WTC11 (cell line): ENCODE measurements at regions not wholly inside any gene's neighbourhood (a gene's known extent, or its start where the extent isn't known, plus 50 kb on each side); places are given as distances from the start of the nearest gene placed in this dataset.

ENCODE experiments used
- ATAC-seq: fragments of 200-7000 bp; cut with Tn5 transposase; 2 replicates; pipeline ENCODE4 v1.10.0; 2021; ENCODE audit warnings: mild to moderate bottlenecking, moderate library complexity
- CTCF ChIA-PET: fragments of 300-600 bp; sonication (Branson Sonifier 250); formaldehyde crosslinking; loops from one replicate; lab custom pipeline; 2021; ENCODE audit warnings: antibody characterized with exemption; lab: Charles Lee
- POLR2A ChIA-PET: fragments of 350-600 bp; sonication (Branson Sonifier 250); formaldehyde crosslinking; loops from one replicate; lab custom pipeline; 2021; ENCODE audit warnings: antibody characterized with exemption; lab: Charles Lee
- DNase-seq: peaks from one replicate; pipeline ENCODE4 v3.0.0; 2021; ENCODE audit warnings: low spot score
- H3K27ac Mint-ChIP-seq: 2 replicates; pipeline ENCODE4 v1.8.0; 2021; ENCODE audit warnings: mixed read lengths
- H3K27me3 Mint-ChIP-seq: 2 replicates; pipeline ENCODE4 v1.8.0; 2021; ENCODE audit warnings: low read depth, mild to moderate bottlenecking, moderate library complexity, mixed read lengths
- H3K36me3 Mint-ChIP-seq: 2 replicates; pipeline ENCODE4 v1.8.0; 2021; ENCODE audit warnings: mixed read lengths
- H3K4me1 Mint-ChIP-seq: 2 replicates; pipeline ENCODE4 v1.8.0; 2022; ENCODE audit warnings: mixed read lengths
- H3K4me3 Mint-ChIP-seq: 2 replicates; pipeline ENCODE4 v1.8.0; 2021; ENCODE audit warnings: mild to moderate bottlenecking, moderate library complexity, mixed read lengths
- H3K9me3 Mint-ChIP-seq: 2 replicates; pipeline ENCODE4 v1.8.0; 2021; ENCODE audit warnings: mixed read lengths
- FOXP1 ChIP-seq: sonication (generic); formaldehyde crosslinking; IDR thresholded peaks from 2 replicates; pipeline ENCODE4 v1.8.0; 2022; ENCODE audit warnings: missing genetic modification reagents, mild to moderate bottlenecking, moderate library complexity, borderline replicate concordance
- GTF2I ChIP-seq: fragments of 250-450 bp; sonication (Bioruptor Pico); conservative IDR thresholded peaks from 2 replicates; pipeline ENCODE4 v1.4.0; 2021; ENCODE audit warnings: mild to moderate bottlenecking
- NFATC4 ChIP-seq: fragments of 250-450 bp; sonication (Bioruptor Pico); IDR thresholded peaks from 2 replicates; pipeline ENCODE4 v1.9.0; 2021; ENCODE audit warnings: mild to moderate bottlenecking
- ZNF121 ChIP-seq: sonication (generic); formaldehyde crosslinking; IDR thresholded peaks from 2 replicates; pipeline ENCODE4 v1.8.0; 2023; ENCODE audit warnings: missing genetic modification reagents
- ZNF423 ChIP-seq: fragments of 250-450 bp; sonication (Bioruptor Pico); IDR thresholded peaks from 2 replicates; pipeline ENCODE4 v2.1.2; 2022; ENCODE audit warnings: mild to moderate bottlenecking, moderate library complexity
- ZNF671 ChIP-seq: fragments of 250-450 bp; sonication (Bioruptor Pico); IDR thresholded peaks from 2 replicates; pipeline ENCODE4 v1.8.0; 2021; ENCODE audit warnings: mild to moderate bottlenecking
- TF ChIP-seq, protein P1 (sequence below): fragments of 200-600 bp; IDR thresholded peaks from 2 replicates; pipeline ENCODE4 v1.8.0; 2022; ENCODE audit warnings: antibody characterized with exemption
- TF ChIP-seq, protein P2 (sequence below): sonication (generic); formaldehyde crosslinking; IDR thresholded peaks from 2 replicates; pipeline ENCODE4 v1.8.1; 2022; ENCODE audit warnings: low read depth, mild to moderate bottlenecking, moderate library complexity, missing genetic modification reagents, borderline replicate concordance
- TF ChIP-seq, protein P3 (sequence below): fragments of 250-450 bp; sonication (Bioruptor Pico); IDR thresholded peaks from 2 replicates; pipeline ENCODE4 v2.1.2; 2022; ENCODE audit warnings: mild to moderate bottlenecking, moderate library complexity

DNA sequence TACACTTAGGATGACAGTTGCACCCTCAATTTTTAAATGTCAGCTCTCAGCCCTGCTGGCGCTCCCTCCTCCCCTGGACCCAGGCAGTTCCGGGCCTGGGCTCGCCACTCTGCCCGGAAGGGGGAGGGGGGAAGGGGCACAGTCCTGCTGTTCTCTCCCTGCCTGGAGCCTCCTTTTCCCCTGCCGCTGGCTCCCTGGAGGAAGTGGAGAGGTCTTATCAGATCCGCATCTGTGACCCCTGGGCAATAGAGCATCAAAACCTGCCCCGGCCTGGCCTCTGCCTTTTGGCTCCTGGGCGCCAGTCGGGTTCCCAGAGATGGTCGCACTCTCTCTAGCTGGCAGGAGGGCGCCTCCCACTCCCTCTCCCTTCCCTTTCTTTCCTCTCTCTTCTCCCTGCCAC is 149.3 kb downstream of the IRF8 start (continued):
- no peak for TF ChIP-seq ZNF121 (CRISPR knock-in tag)

DNA sequence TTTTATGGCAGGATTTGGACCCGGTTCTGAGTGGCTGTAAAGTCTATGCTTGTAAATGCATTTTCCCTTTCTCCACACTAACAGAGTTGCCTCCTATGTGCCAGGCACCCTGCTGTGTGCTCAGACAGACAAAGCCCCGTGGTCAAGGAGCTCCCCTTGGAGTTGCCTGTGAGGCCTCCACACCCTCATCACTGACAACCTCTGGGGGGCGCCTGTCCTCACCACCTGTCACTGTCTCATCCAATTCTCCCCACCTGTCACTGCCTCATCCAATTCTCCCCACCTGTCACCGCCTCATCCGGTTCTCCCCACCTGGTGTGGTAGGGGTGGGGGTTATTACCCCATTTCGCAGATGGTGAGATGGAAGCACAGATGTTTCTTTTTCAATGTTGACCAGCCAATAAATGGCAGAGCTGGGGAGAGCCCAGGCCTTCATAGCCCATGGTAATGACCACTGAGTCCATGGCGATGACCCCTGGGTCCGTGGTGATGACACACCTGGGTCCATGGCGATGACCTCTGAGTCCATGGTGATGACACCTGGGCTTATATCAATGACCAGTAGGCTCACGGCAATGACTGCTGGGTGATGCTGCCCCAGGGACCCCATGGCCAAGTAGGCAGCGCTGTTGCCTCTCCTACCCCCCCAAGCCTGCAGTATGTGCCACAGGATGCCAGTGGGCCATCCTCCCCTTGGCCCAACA is 150.1 kb downstream of the IRF8 start:
- Mint-ChIP-seq H3K9me3 (no peaks in the 10 kb centered on the region), H3K4me1 (peaks cover 12% of the 10 kb centered on the region), H3K4me3 (no peak overlapping the region), H3K27me3 (no peaks in the 10 kb centered on the region; the same call in 1 of the 2 replicates), H3K27ac (no peak overlapping the region), H3K36me3 (no peaks in the 10 kb centered on the region)
- ChIA-PET CTCF (interaction anchor here (0.6 to 2.7 kb wide), 26 partner anchors 10 to 479 kb away, joined by 3 to 22 read pairs (median 4); no protein-coding TSS in a partner anchor), POLR2A (interaction anchor here (0.5 kb wide), 1 partner anchor 72 kb away, joined by 5 read pairs; no protein-coding TSS in a partner anchor)
- TF ChIP-seq GTF2I = no peak
- peak; percentile 7; the same call in 1 of the 2 replicates for TF ChIP-seq ZNF423
- no peak for TF ChIP-seq NFATC4
- TF ChIP-seq FOXP1 (CRISPR knock-in tag) = no peak
- TF ChIP-seq, protein P1, sequence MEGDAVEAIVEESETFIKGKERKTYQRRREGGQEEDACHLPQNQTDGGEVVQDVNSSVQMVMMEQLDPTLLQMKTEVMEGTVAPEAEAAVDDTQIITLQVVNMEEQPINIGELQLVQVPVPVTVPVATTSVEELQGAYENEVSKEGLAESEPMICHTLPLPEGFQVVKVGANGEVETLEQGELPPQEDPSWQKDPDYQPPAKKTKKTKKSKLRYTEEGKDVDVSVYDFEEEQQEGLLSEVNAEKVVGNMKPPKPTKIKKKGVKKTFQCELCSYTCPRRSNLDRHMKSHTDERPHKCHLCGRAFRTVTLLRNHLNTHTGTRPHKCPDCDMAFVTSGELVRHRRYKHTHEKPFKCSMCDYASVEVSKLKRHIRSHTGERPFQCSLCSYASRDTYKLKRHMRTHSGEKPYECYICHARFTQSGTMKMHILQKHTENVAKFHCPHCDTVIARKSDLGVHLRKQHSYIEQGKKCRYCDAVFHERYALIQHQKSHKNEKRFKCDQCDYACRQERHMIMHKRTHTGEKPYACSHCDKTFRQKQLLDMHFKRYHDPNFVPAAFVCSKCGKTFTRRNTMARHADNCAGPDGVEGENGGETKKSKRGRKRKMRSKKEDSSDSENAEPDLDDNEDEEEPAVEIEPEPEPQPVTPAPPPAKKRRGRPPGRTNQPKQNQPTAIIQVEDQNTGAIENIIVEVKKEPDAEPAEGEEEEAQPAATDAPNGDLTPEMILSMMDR = 0 out of 2 replicates have a peak, but pooled peaks have one; percentile 27
- TF ChIP-seq, protein P2, sequence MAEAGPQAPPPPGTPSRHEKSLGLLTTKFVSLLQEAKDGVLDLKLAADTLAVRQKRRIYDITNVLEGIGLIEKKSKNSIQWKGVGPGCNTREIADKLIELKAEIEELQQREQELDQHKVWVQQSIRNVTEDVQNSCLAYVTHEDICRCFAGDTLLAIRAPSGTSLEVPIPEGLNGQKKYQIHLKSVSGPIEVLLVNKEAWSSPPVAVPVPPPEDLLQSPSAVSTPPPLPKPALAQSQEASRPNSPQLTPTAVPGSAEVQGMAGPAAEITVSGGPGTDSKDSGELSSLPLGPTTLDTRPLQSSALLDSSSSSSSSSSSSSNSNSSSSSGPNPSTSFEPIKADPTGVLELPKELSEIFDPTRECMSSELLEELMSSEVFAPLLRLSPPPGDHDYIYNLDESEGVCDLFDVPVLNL (CRISPR knock-in tag) = no peak
- TF ChIP-seq ZNF121 (CRISPR knock-in tag) = no peak
- ATAC-seq = peak; percentile 23
- DNase-seq = peak; percentile 61

DNA sequence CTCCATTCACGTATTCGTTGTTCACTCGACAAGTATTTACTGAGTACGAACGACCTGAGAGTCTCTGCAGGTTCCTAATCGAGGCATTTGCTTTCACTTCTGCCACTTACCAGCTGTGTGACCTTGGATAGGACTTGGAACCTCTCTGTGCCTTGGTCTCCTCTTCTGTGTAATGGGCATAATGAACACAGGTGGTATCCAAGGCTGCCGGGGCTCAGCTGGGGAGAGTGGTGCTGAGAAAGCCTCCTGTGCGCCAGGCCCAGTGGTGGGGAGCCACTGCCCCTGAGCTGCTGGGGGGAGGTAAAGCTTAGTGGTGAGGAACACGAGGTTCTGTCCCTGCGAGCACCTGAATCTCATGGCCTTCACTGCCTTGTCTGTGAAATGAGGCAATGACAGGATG is 150.7 kb downstream of the IRF8 start:
- H3K27ac Mint-ChIP-seq = no peak overlapping the region
- peaks cover 12% of the 10 kb centered on the region for H3K4me1 Mint-ChIP-seq
- H3K27me3 Mint-ChIP-seq = no peaks in the 10 kb centered on the region; the same call in 1 of the 2 replicates
- no peak for ATAC-seq
- DNase-seq = no peak
- TF ChIP-seq, protein P1 = no peak
- no peaks in the 10 kb centered on the region for H3K9me3 Mint-ChIP-seq
- ChIA-PET POLR2A (no interaction called here), CTCF (interaction anchor here (1.1 to 2.7 kb wide), 5 partner anchors 11 to 468 kb away, joined by 3 to 22 read pairs (median 8); no protein-coding TSS in a partner anchor)
- H3K36me3 Mint-ChIP-seq = no peaks in the 10 kb centered on the region
- no peak overlapping the region for H3K4me3 Mint-ChIP-seq

DNA sequence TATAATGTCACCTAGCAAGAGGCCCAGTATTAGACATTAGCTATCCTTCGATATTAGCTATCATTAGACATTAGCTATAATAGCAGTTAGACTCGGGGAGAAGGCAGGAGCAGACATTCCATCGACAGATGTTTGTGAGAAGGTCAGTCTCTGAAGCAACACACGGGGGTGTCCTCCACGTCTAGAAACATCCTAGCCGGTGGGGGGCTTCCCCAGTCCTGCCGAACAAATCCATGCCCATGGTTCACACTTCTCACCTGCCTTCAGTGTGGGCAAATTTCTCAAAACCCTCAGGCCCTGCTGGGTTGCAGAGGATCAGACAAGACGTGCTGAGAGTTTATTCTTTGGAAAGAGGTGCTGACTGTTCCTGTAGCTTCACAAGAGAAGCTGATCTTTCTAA is 151.1 kb downstream of the IRF8 start:
- TF ChIP-seq, protein P3, sequence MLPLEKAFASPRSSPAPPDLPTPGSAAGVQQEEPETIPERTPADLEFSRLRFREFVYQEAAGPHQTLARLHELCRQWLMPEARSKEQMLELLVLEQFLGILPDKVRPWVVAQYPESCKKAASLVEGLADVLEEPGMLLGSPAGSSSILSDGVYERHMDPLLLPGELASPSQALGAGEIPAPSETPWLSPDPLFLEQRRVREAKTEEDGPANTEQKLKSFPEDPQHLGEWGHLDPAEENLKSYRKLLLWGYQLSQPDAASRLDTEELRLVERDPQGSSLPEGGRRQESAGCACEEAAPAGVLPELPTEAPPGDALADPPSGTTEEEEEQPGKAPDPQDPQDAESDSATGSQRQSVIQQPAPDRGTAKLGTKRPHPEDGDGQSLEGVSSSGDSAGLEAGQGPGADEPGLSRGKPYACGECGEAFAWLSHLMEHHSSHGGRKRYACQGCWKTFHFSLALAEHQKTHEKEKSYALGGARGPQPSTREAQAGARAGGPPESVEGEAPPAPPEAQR = no peak
- TF ChIP-seq ZNF671 = no peak
- Mint-ChIP-seq H3K36me3 (no peaks in the 10 kb centered on the region), H3K4me1 (peaks cover 12% of the 10 kb centered on the region), H3K27ac (no peak overlapping the region), H3K4me3 (no peak overlapping the region), H3K9me3 (no peaks in the 10 kb centered on the region), H3K27me3 (no peaks in the 10 kb centered on the region; the same call in 1 of the 2 replicates)
- no peak for ATAC-seq
- ChIA-PET POLR2A (no interaction called here), CTCF (interaction anchor here (0.5 to 2.7 kb wide), 3 partner anchors 15 to 468 kb away, joined by 3 to 22 read pairs (median 6); no protein-coding TSS in a partner anchor)
- no peak for DNase-seq
